GM12878 (cell line): ENCODE measurements at regions not wholly inside any gene's neighbourhood (a gene's known extent, or its start where the extent isn't known, plus 50 kb on each side); places are given as distances from the start of the nearest gene placed in this dataset.

Source experiments
- ATAC-seq: fragments of 200-7000 bp; cut with Tn5 transposase; 3 replicates; pipeline ENCODE4 v1.9.1; 2020; ENCODE audit warnings: mild to moderate bottlenecking, moderate library complexity
- BruUV-seq: library from RNA; stranded (reverse); fragments of 400-500 nt; replicated peaks from 2 replicates; lab custom pipeline; 2021; lab: Mats Ljungman, UMichigan
- CTCF ChIA-PET: fragments of 300-600 bp; sonication (Branson Sonifier 250); formaldehyde crosslinking; extraction: SDS; loops from one replicate; lab custom pipeline; 2021; ENCODE audit warnings: inconsistent platforms; lab: Yijun Ruan, JAX
- POLR2A ChIA-PET: fragments of 350-600 bp; formaldehyde crosslinking; extraction: SDS; loops from one replicate; lab custom pipeline; 2021; ENCODE audit warnings: inconsistent platforms; lab: Charles Lee
- RAD21 ChIA-PET: fragments of 300-600 bp; sonication (Branson Sonifier 250); formaldehyde crosslinking; loops from one replicate; lab custom pipeline; 2023; ENCODE audit warnings: antibody characterized with exemption; ENCODE audit not compliant: unreplicated experiment; lab: Charles Lee
- SMC1A ChIA-PET: fragments of 300-600 bp; sonication (Branson Sonifier 250); formaldehyde crosslinking; loops from one replicate; lab custom pipeline; 2023; ENCODE audit not compliant: unreplicated experiment, uncharacterized antibody; lab: Charles Lee
- DNase-seq: peaks from one replicate; pipeline ENCODE4 v3.0.0-alpha.2; 2011; ENCODE audit warnings: low read depth, low spot score
- FAIRE-seq: peaks from 3 replicates; lab custom pipeline; 2011; peaks lifted over from hg19 to GRCh38; lab: Jason Lieb, UNC
- H2AFZ ChIP-seq: 2 replicates; pipeline ENCODE4 v1.6.0; 2011; ENCODE audit warnings: low read depth, low read length, control low read depth; ENCODE audit not compliant: control insufficient read depth
- H3K27ac ChIP-seq: 2 replicates; pipeline ENCODE4 v1.5.1; 2011; ENCODE audit warnings: control low read depth; ENCODE audit not compliant: control insufficient read depth, insufficient read depth
- H3K27me3 ChIP-seq, 2 experiments: replicated peaks in 1 of 2; 2 replicates each; pipeline versions ENCODE4 v1.6.0 to v1.6.1; 2011; ENCODE audit warnings: low read length in 1 of 2; ENCODE audit not compliant: control insufficient read depth in 2 of 2, insufficient read depth in 2 of 2
- H3K36me3 ChIP-seq, 2 experiments: 2 replicates each; pipeline ENCODE4 v1.5.1; 2011; ENCODE audit warnings: low read length in 1 of 2; ENCODE audit not compliant: control insufficient read depth in 2 of 2, insufficient read depth in 2 of 2
- H3K4me1 ChIP-seq: 2 replicates; pipeline ENCODE4 v1.6.1; 2011; ENCODE audit warnings: mild to moderate bottlenecking, low read length, moderate library complexity, mixed read lengths; ENCODE audit not compliant: control insufficient read depth, insufficient read depth
- H3K4me2 ChIP-seq: 2 replicates; pipeline ENCODE4 v1.6.0; 2011; ENCODE audit warnings: control low read depth; ENCODE audit not compliant: control insufficient read depth, insufficient read depth
- H3K4me3 ChIP-seq: fragments of 200-600 bp; sonication (generic); 2 replicates; pipeline ENCODE4 v1.5.1; 2016
- H3K79me2 ChIP-seq: 2 replicates; pipeline ENCODE4 v1.6.0; 2011; ENCODE audit warnings: low read length; ENCODE audit not compliant: control insufficient read depth, insufficient read depth
- H3K9ac ChIP-seq: 2 replicates; pipeline ENCODE4 v1.8.0; 2011; ENCODE audit warnings: low read length, control low read depth, mixed read lengths; ENCODE audit not compliant: control insufficient read depth, insufficient read depth
- H3K9me3 ChIP-seq: replicated peaks from 3 replicates; pipeline ENCODE4 v1.5.1; 2011; ENCODE audit warnings: mild to moderate bottlenecking, low read length; ENCODE audit not compliant: control insufficient read depth, insufficient read depth
- H4K20me1 ChIP-seq: 2 replicates; pipeline ENCODE4 v1.6.0; 2011; ENCODE audit not compliant: control insufficient read depth, insufficient read depth
- CHD2 ChIP-seq: IDR thresholded peaks from 2 replicates; pipeline ENCODE4 v1.6.1; 2011; ENCODE audit warnings: low read depth, low read length, improper control_type of control experiment, borderline replicate concordance
- CUX1 ChIP-seq: IDR thresholded peaks from 2 replicates; pipeline ENCODE4 v1.6.1; 2012; ENCODE audit warnings: improper control_type of control experiment, low read depth, low read length; ENCODE audit not compliant: insufficient replicate concordance
- KAT2A ChIP-seq: conservative IDR thresholded peaks from 2 replicates; pipeline ENCODE4 v1.6.1; 2011; ENCODE audit warnings: low read depth, low read length; ENCODE audit not compliant: control insufficient read depth
- MTA3 ChIP-seq: IDR thresholded peaks from 2 replicates; pipeline ENCODE4 v1.6.1; 2012; ENCODE audit warnings: low read length, inconsistent platforms, borderline replicate concordance
- RB1 ChIP-seq: fragments of 450-650 bp; formaldehyde crosslinking; IDR thresholded peaks from 2 replicates; pipeline ENCODE4 v1.6.1; 2017; ENCODE audit warnings: mild to moderate bottlenecking, borderline replicate concordance
- SMC3 ChIP-seq: IDR thresholded peaks from 2 replicates; pipeline ENCODE4 v1.6.1; 2011; ENCODE audit warnings: low read length, improper control_type of control experiment, borderline replicate concordance
- TCF3 ChIP-seq: IDR thresholded peaks from 2 replicates; pipeline ENCODE4 v1.6.1; 2012; ENCODE audit warnings: low read depth, mild to moderate bottlenecking, low read length, borderline replicate concordance; ENCODE audit not compliant: insufficient read depth
- TCF7 ChIP-seq: IDR thresholded peaks from 2 replicates; pipeline ENCODE4 v1.6.1; 2014; ENCODE audit warnings: antibody characterized with exemption, borderline replicate concordance
- WGBS: methylation state at CpG from one replicate; pipeline ENCODE4 v1.1.6; 2016; ENCODE audit warnings: low lambda C conversion rate; ENCODE audit not compliant: insufficient replicate concordance, insufficient coverage; ENCODE audit errors: missing lambda C conversion rate; 5-methylcytosine and 5-hydroxymethylcytosine counted together
- in situ Hi-C: fragments of 300-500 bp; cut with MboI; formaldehyde crosslinking; loops from 9 replicates; pipeline ENCODE4 v1.14.3; 2018; ENCODE audit warnings: mixed read lengths
- intact Hi-C: fragments of 100-400 bp; cut with micrococcal nuclease; formaldehyde crosslinking; loops from one replicate; pipeline ENCODE4 v1.14.2; 2022; ENCODE audit not compliant: unreplicated experiment

DNA sequence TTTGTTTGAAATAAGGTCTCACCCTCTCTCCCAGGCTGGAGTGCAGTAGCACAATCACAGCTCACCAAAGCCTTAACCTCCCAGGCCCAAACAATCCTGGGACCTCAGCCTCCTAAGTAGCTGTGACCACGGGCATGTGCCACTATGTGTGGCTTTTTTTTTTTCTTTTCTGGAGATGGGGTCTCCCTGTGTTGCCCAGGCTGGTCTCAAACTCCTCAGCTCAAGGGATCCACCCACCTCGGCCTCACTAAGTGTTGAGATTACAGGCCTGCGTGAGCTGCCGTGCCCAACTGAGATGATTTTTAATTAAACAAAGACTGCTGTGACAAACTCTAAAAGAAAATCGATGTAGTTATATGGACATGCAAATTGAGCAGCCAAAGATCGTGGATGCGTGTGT lies 768.4 kb upstream of the ADGRL2 start:
- FAIRE-seq: no peak

More for the DNA sequence above, 768.4 kb upstream of the ADGRL2 start:
- ChIA-PET CTCF (interaction anchor here (0.6 to 1.2 kb wide), 2 partner anchors 18 to 835 kb away, joined by 3 read pairs; no protein-coding TSS in a partner anchor), POLR2A (no interaction called here), RAD21 (no interaction called here), SMC1A (no interaction called here)
- H4K20me1 ChIP-seq: no peaks in the 10 kb centered on the region
- no TSS peak for BruUV-seq
- no peak for DNase-seq
- intact Hi-C loops: no loop called here
- in situ Hi-C loops: no loop called here
- no peaks in the 10 kb centered on the region for H3K79me2 ChIP-seq
- H3K4me2 ChIP-seq: no peak overlapping the region
- H3K27me3 ChIP-seq: no peaks in the 10 kb centered on the region
- H3K36me3 ChIP-seq: no peaks in the 10 kb centered on the region
- H3K9me3 ChIP-seq: no peaks in the 10 kb centered on the region
- ATAC-seq: no peak
- no peak overlapping the region for H3K9ac ChIP-seq
- 33% methylated on average over 7 of the region's 7 CpGs for WGBS
- TF ChIP-seq KAT2A (no peak), MTA3 (no peak), SMC3 (no peak), RB1 (no peak), TCF3 (no peak), CHD2 (no peak), TCF7 (no peak), CUX1 (no peak)
- H3K27ac ChIP-seq: no peak overlapping the region
- H2AFZ ChIP-seq: no peak overlapping the region
- H3K4me3 ChIP-seq: no peak overlapping the region
- no peaks in the 10 kb centered on the region for H3K4me1 ChIP-seq
